ENCODE measurements at regions not wholly inside any gene's neighbourhood (a gene's known extent, or its start where the extent isn't known, plus 50 kb on each side); places are given as distances from the start of the nearest gene placed in this dataset.

DNA sequence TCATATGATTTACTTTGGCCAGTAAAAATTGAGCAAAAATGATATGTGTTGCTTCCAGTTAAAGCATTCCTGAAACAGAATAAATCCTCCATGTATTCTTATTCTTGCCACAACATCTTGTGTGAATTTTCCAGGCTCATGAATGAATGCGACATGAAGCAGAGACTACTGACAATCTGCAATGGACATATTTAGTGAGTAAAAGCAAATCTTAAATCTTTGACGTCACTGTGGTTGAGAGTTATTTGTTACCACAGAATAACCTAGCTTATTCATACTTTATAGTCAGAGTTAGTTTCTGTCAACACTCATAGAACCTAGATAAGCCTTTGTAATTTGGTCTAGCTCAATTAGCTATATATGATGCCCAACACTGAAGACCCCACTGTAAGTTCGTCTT is 1443.1 kb downstream of the PCDH9 start:
- no peak for TF ChIP-seq LEF1 (IDR thresholded peaks at IDR 0.05; ENCODE audit: borderline replicate concordance)
- TF ChIP-seq FOXA1 (IDR thresholded peaks at IDR 0.05) = no peak
- no peak for TF ChIP-seq SP1 (IDR thresholded peaks at IDR 0.05)
- TF ChIP-seq SUZ12 (IDR thresholded peaks at IDR 0.05) = no peak
- TF ChIP-seq CTBP1 (IDR thresholded peaks at IDR 0.05; ENCODE audit: borderline replicate concordance) = no peak
- TF ChIP-seq ZNF384 (IDR thresholded peaks at IDR 0.05) = no peak
- no peak for TF ChIP-seq BHLHE40 (IDR thresholded peaks at IDR 0.05; ENCODE audit: borderline replicate concordance)
- TF ChIP-seq NFRKB (IDR thresholded peaks at IDR 0.05) = no peak
- TF ChIP-seq FOXM1 (IDR thresholded peaks at IDR 0.05; ENCODE audit: borderline replicate concordance) = no peak
- TF ChIP-seq HDGF (IDR thresholded peaks at IDR 0.05; ENCODE audit: borderline replicate concordance) = no peak
- TF ChIP-seq L3MBTL2 (conservative IDR thresholded peaks at IDR 0.05) = no peak

Measured in HEK293T (cell line).